ENCODE measurements at regions not wholly inside any gene's neighbourhood (a gene's known extent, or its start where the extent isn't known, plus 50 kb on each side); places are given as distances from the start of the nearest gene placed in this dataset.

GRCh38 chr6:142570221-142570671 lies 268.4 kb downstream of the ADGRG6 start:
- H3K4me1 ChIP-seq (ENCODE audit: control insufficient read depth in 1 of 2, insufficient read depth in 2 of 2, low read depth in 1 of 2, low read length in 1 of 2): peaks cover 0 to 23% of the 10 kb centered on the region in 2 experiments; a peak in 3 of 4 replicates
- peak overlapping the region; percentile 63 for H3K9ac ChIP-seq
- no peaks in the 10 kb centered on the region for H3K27me3 ChIP-seq (ENCODE audit: insufficient read depth)
- H3K4me2 ChIP-seq: peak overlapping the region; percentile 46
- no peaks in the 10 kb centered on the region for H3K36me3 ChIP-seq (replicated peaks in 1 of 2; ENCODE audit: control insufficient read depth in 1 of 2, insufficient read depth in 2 of 2, low read length in 1 of 2)
- no peaks in the 10 kb centered on the region for H4K20me1 ChIP-seq (ENCODE audit: insufficient read depth)
- no peak overlapping the region for H3K4me3 ChIP-seq (ENCODE audit: low read depth in 2 of 2, low read length in 1 of 2)
- H2AFZ ChIP-seq (ENCODE audit: low read depth): peak overlapping the region; percentile 72
- DNase-seq: no peak
- 0 out of 4 replicates have a peak, but pooled peaks of 1 of the 2 experiments have one; percentile 27 for TF ChIP-seq EP300 (IDR thresholded peaks at IDR 0.05; ENCODE audit: borderline replicate concordance in 1 of 2, low read depth in 1 of 2, low read length in 1 of 2)
- TF ChIP-seq MXI1 (IDR thresholded peaks at IDR 0.05; ENCODE audit: low read depth, low read length): no peak
- ChIA-PET CTCF (interaction anchor here (0.7 to 1.5 kb wide), 2 partner anchors 46 to 856 kb away, joined by 3 read pairs; no protein-coding TSS in a partner anchor), POLR2A (no interaction called here)
- H3K9me2 ChIP-seq: no peaks in the 10 kb centered on the region
- H3F3A ChIP-seq (replicated peaks; ENCODE audit: insufficient read depth): peaks cover 32% of the 10 kb centered on the region
- H3K27ac ChIP-seq (ENCODE audit: low read depth in 2 of 2, low read length in 1 of 2): peak overlapping the region; percentile 67 to 95; a peak in 3 of 4 replicates
- H3K79me2 ChIP-seq (ENCODE audit: insufficient read depth): no peaks in the 10 kb centered on the region
- H3K9me3 ChIP-seq: no peaks in the 10 kb centered on the region

DNA sequence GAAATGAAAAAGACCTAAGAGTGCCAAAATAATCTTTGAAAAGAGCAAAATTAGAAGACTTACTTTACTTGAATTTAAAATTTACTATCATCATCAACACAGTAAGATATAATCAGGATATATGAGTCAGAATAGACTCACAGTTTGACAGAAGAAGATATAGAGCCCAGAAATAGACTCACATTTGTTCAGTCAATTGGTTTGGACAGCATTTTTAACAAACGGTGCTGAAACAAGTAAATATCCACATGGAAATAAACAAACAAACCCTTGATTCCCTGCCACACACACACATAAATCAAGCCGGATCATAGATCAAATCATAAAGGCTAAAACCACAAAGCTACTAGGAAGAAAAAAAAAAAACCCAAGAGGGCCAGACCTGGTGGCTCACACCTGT lies 291.1 kb downstream of the ADGRG6 start:
- Histone ChIP-seq H3K4me3 (ENCODE audit: low read depth in 2 of 2, low read length in 1 of 2) (no peak overlapping the region), H3K4me2 (no peak overlapping the region), H3F3A (replicated peaks; ENCODE audit: insufficient read depth) (peaks cover 5% of the 10 kb centered on the region), H3K27ac (ENCODE audit: low read depth in 2 of 2, low read length in 1 of 2) (no peak overlapping the region), H3K36me3 (replicated peaks in 1 of 2; ENCODE audit: control insufficient read depth in 1 of 2, insufficient read depth in 2 of 2, low read length in 1 of 2) (no peaks in the 10 kb centered on the region), H3K9me2 (no peaks in the 10 kb centered on the region), H3K27me3 (ENCODE audit: insufficient read depth) (no peaks in the 10 kb centered on the region), H2AFZ (ENCODE audit: low read depth) (no peak overlapping the region), H3K4me1 (ENCODE audit: control insufficient read depth in 1 of 2, insufficient read depth in 2 of 2, low read depth in 1 of 2, low read length in 1 of 2) (no peaks in the 10 kb centered on the region), H3K9ac (no peak overlapping the region), H4K20me1 (ENCODE audit: insufficient read depth) (no peaks in the 10 kb centered on the region), H3K79me2 (ENCODE audit: insufficient read depth) (no peaks in the 10 kb centered on the region), H3K9me3 (no peaks in the 10 kb centered on the region; the same call in 1 of the 2 replicates)
- CTCF ChIA-PET: no interaction called here
- WGBS (ENCODE audit: low lambda C conversion rate): 43% methylated on average over 2 of the region's 2 CpGs
- POLR2A ChIA-PET: no interaction called here
- 0 out of 2 replicates have a peak, but pooled peaks have one; percentile 10 for TF ChIP-seq JUND (IDR thresholded peaks at IDR 0.05)
- TF ChIP-seq PBX3 (IDR thresholded peaks at IDR 0.05): peak; percentile 72
- 0 out of 2 replicates have a peak, but pooled peaks have one; percentile 41 for TF ChIP-seq FOSL2 (IDR thresholded peaks at IDR 0.05; ENCODE audit: borderline replicate concordance, low read depth)
- TF ChIP-seq TEAD4 (IDR thresholded peaks at IDR 0.05; ENCODE audit: borderline replicate concordance, insufficient read depth): no peak
- no peak for DNase-seq

- no peak for DNase-seq
- no peak overlapping the region for H2AFZ ChIP-seq (ENCODE audit: low read depth)
Observed at GRCh38 chr6:142597836-142598235, 296.0 kb downstream of the ADGRG6 start.

More at GRCh38 chr6:142597836-142598235, 296.0 kb downstream of the ADGRG6 start:
- H3K9me2 ChIP-seq: no peaks in the 10 kb centered on the region
- no peak for TF ChIP-seq IRF3 (IDR thresholded peaks at IDR 0.05; ENCODE audit: low read depth, low read length)
- CTCF ChIA-PET: interaction anchor here (1.0 to 2.0 kb wide), 2 partner anchors 8 to 13 kb away, joined by 3 to 5 read pairs; no protein-coding TSS in a partner anchor
- WGBS (ENCODE audit: low lambda C conversion rate): 51% methylated on average over 5 of the region's 5 CpGs
- H3K36me3 ChIP-seq (replicated peaks in 1 of 2; ENCODE audit: control insufficient read depth in 1 of 2, insufficient read depth in 2 of 2, low read length in 1 of 2): no peaks in the 10 kb centered on the region
- no peaks in the 10 kb centered on the region for H3F3A ChIP-seq (replicated peaks; ENCODE audit: insufficient read depth)
- no peak overlapping the region for H3K27ac ChIP-seq (ENCODE audit: low read depth in 2 of 2, low read length in 1 of 2)
- H3K4me1 ChIP-seq (ENCODE audit: control insufficient read depth in 1 of 2, insufficient read depth in 2 of 2, low read depth in 1 of 2, low read length in 1 of 2): no peaks in the 10 kb centered on the region
- POLR2A ChIA-PET: no interaction called here
- no peak overlapping the region for H3K9ac ChIP-seq
- H3K9me3 ChIP-seq: no peaks in the 10 kb centered on the region
- H3K4me3 ChIP-seq (ENCODE audit: low read depth in 2 of 2, low read length in 1 of 2): no peak overlapping the region
- no peaks in the 10 kb centered on the region for H3K27me3 ChIP-seq (ENCODE audit: insufficient read depth)
- no peaks in the 10 kb centered on the region for H4K20me1 ChIP-seq (ENCODE audit: insufficient read depth)
- H3K4me2 ChIP-seq: no peak overlapping the region
- no peaks in the 10 kb centered on the region for H3K79me2 ChIP-seq (ENCODE audit: insufficient read depth)

All from SK-N-SH (cell line).